Raji (cell line): ENCODE measurements at regions not wholly inside any gene's neighbourhood (a gene's known extent, or its start where the extent isn't known, plus 50 kb on each side); places are given as distances from the start of the nearest gene placed in this dataset.

Source experiments
- POLR2A ChIP-seq: IDR thresholded peaks from 2 replicates; pipeline ENCODE4 v1.6.1; 2011; ENCODE audit warnings: low read depth, low read length, control low read depth; ENCODE audit not compliant: insufficient read depth

DNA sequence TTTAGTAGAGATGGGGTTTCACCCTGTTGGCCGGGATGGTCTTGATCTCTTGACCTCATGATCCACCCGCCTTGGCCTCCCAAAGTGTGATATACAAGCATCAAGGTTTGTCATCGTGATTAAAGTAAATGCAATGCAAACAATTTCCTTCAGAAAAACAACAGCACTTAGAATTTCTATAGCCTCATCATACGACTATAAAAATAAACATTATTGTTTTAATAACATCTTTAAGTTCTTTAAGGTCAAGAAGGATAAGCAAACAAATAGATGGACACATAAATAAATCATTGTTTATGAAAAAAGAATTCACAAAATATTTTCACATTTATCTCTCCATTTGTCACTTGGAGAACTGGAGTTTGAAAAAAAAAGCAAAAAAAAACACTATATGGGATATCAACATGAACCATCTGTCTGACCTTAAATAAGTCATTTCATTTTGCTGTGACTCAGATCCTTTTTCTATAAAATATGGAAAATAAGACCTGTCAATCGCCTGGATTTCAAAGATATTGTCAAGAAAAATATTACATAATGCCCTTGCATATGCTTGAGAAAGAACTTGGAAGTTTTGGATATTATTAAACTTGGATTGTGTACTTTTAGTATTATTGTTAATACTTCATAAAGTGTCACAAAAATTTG lies 642.0 kb upstream of the KCNMB2 start:
- TF ChIP-seq POLR2A = no peak

- TF ChIP-seq POLR2A = no peak
These were observed 638.1 kb upstream of the KCNMB2 start for GRCh38 chr3:177898185-177898584.

DNA sequence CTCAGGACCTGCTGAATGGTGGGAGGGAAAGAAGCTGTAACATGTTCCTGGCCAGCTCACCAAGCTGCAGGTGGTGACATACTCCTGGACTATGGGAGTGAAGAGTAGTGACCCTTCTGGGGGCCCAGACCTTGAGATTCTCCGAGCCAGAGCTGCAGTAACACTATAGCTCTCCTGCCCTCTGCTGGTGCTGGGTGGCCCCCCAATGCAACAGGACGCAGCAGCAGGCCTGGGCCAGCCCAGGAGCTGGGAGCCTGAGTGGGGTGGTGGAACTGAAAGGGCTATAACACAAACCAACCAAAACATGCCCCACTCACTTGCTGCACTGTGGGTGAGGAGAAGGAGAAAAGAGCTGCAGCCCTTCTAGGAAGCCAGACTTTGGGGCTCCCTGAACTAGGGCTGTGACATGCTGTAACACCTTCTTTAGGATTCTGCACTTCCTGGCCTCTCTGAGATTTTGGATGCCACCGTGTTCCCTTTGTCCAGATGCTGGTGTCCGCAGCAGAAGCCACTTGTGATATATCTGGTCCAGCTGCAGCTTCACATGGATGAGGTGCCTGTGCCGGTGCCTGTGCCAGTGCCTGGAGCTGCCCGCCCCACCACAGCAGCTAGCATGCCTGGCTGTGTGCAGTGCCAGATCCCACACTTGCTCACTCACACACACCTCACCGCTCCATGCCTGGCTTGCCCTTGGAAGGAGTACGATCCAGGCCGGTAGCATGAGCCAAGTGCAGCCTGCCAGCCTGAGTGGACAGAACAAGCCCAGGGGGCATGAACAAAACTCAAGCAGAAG lies 636.8 kb upstream of the KCNMB2 start:
- no peak for TF ChIP-seq POLR2A

DNA sequence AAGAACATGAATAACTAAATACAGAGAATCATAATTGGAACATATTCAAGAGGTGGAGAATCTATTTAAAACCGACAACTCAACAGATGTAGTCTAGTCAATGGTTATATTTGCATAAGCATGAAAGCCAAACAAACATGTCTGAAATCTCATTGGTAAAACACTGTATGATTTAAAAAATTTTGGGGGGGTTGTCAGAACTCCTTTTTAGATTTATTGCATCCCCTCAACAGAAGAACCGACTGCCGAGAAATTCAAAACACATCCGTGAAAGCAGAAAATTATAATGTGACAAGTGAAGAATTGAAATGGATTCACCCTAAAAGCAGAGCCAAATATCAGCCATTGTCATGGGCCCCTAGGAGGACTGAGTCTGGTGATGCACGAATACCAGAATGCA lies 633.4 kb upstream of the KCNMB2 start:
- TF ChIP-seq POLR2A = no peak

DNA sequence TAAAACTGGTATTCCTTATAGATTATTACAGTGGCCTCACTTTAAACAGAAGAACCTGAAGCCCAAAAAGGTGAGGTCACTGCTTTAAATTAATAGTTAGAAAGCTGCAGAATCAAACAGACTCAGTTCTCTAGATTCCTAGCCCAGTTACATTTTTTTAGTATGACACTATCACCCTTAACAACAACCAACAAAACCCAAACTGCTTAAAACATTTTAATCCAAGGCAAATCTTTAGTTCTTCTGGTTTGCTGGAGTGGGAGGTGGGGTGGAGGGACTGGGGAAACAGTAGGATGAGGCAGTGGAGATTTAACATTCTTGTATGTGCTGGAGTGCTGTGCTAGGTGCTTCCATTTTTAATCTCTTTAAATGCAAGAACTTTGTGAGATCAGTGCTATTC lies 631.6 kb upstream of the KCNMB2 start:
- TF ChIP-seq POLR2A = no peak

- TF ChIP-seq POLR2A = no peak
These were observed 630.8 kb upstream of the KCNMB2 start for GRCh38 chr3:177905173-177906125.

- no peak for TF ChIP-seq POLR2A
These were observed 630.1 kb upstream of the KCNMB2 start for GRCh38 chr3:177906126-177906511.

DNA sequence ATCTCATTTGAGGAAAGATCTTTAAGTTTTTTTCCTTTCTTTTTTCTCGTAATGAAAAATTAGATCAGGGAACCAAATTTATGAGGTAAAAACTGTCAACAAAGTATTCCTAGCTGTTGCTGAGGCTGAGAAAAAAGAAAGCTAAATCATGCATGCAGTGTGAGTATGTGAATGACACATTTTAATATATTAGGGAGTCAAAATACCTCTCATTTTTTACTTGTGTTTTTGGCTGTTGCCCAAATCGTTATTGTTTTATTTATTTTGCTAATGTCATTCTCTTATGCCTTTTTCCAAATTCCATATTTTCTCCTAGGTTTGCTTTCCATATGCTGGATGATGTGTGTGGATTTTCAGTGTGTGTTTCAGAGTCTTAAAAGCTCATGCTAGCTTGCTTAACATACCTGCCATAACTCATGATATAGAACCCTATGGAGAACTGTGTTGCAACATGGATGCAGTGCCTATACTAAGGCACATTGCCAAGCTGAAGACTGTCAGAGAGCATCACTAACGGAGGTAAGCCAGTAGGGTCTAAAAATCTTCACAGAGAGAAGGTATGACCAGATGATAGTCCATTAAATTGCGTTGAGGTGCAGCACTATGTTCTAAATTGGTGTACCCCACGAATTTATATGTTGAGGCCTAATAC lies 629.5 kb upstream of the KCNMB2 start:
- TF ChIP-seq POLR2A = no peak

GRCh38 chr3:177914224-177914623 lies 622.0 kb upstream of the KCNMB2 start:
- TF ChIP-seq POLR2A = no peak

DNA sequence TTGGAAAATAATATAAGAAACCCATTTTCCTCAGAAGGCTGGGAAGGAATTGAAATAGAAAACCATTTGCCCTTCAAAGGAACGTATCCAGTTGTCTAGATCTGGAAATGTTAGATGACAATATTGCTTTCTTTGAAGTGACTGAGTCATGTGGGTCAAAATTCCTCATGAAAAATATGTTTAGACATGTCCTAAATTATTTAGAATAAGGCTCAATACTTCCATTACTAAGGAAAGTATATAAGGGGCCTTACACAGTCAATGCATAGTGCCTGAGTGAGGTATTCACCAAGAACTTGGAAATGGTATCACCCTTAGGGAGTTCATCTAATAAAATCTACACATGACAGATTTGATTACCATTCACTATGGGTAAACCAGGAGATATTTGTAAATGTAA lies 619.8 kb upstream of the KCNMB2 start:
- TF ChIP-seq POLR2A = no peak

DNA sequence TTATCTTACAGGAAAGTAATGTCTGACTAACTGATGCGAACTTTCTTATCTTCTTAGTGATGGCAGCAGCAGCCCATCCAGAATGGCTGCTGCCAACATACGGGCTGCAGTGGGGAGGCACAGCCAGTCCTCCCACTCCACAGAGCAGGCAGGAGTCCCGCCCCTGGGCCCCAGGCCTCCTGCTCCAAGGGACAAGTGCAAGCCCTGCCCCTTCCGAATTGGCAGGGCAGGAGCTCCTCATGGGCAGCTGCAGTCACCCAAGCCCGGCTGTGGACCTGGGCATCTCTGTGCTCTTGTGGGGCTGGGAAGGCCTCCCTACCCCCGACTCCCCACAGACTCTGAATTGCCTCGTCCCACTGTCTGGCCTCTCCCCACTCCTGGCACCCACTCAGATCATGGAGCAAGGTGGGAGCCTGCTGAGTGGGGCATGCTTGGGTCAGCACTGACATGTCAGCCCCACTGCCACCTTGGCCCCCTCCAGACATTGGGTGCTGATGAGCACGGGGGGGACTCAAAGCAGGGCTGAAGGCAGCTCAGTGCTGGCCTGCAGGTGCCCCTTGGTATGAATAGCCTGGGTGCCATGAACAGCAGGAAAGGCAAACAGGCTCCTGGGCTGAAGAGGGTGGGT lies 618.9 kb upstream of the KCNMB2 start:
- no peak for TF ChIP-seq POLR2A

DNA sequence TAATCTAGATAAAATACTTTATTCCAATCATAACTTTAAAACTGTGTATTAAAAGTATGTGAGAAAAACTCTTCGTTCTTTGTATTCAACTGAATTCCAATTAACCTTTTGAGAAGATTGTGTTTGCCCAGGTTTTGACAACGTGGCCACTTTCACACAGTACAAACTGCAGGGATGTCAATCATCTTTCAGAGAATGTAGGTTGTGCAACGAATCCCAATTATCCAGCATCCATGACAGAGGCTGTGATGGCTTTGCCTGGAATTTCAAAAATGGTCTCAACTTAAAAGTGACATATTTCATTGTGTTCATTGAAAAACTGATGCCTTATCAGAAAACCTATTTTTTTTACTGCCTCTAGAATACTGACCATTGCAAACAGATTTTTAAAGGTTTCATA lies 615.1 kb upstream of the KCNMB2 start:
- TF ChIP-seq POLR2A = no peak

- TF ChIP-seq POLR2A = no peak
These were observed 612.0 kb upstream of the KCNMB2 start for GRCh38 chr3:177924261-177924660.

DNA sequence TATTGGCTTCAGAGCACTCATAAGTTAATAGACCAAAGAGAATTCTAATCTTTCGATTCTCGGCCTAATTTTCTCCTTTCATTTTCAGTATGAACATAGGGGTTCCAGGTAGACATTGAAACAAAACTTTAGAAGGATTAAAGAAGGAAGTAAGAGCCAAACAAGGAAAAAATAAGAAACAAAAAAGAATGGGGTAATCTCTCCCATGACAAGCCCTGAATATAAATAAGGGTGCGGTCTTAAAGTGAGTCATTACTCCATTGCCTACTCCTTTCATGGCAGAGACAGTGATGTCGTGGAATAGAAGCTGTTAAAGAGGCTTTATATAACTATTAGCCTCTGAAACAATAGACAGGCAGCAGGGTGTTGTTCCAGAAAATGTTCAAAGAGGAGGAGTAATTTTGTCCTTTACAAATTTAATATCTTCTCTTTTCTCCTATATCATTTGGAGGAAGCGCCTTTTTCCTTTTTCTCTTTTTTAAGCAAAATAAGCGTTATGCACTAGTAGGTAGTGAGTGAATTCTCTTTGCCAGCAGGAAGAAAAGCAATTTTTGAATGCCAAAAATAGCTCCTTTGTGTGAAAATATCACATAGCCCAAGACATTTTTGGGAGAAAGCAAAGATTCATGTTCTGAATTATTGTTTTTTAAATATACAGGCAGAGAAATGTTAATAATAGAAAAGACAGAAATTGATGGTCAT lies 607.9 kb upstream of the KCNMB2 start:
- TF ChIP-seq POLR2A = no peak

GRCh38 chr3:177929310-177929709 lies 606.9 kb upstream of the KCNMB2 start:
- TF ChIP-seq POLR2A = no peak

- TF ChIP-seq POLR2A = no peak
These were observed 605.5 kb upstream of the KCNMB2 start for GRCh38 chr3:177930771-177931170.
